K562 (cell line): ENCODE measurements at regions not wholly inside any gene's neighbourhood (a gene's known extent, or its start where the extent isn't known, plus 50 kb on each side); places are given as distances from the start of the nearest gene placed in this dataset.

Experiments
- ATAC-seq: fragments of 200-7000 bp; cut with Tn5 transposase; 3 replicates; pipeline ENCODE4 v1.9.1; 2020; ENCODE audit warnings: moderate library complexity
- BruUV-seq: library from RNA; stranded (reverse); fragments of 400-500 nt; replicated peaks from 2 replicates; lab custom pipeline; 2021; lab: Mats Ljungman, UMichigan
- CTCF ChIA-PET: fragments of 300-600 bp; formaldehyde crosslinking; extraction: SDS; loops from one replicate; lab custom pipeline; 2021; ENCODE audit warnings: low intra/inter-chr PET ratio; lab: Yijun Ruan, JAX
- POLR2A ChIA-PET: fragments of 300-600, 350-650 bp; sonication (Branson Sonifier 250); formaldehyde crosslinking; extraction: SDS; loops from one replicate; lab custom pipeline; 2021; ENCODE audit warnings: antibody characterized with exemption, inconsistent platforms; lab: Yijun Ruan, JAX
- DNase-seq, 4 experiments: peaks; one replicate each; pipeline versions ENCODE4 v3.0.0 to v3.0.0-alpha.2; 2011 to 2018; ENCODE audit warnings: low spot score in 3 of 4, mixed read lengths in 3 of 4; ENCODE audit errors: extremely low read depth in 1 of 4
- FAIRE-seq: peaks from 2 replicates; lab custom pipeline; 2011; peaks lifted over from hg19 to GRCh38; lab: Jason Lieb, UNC
- H2AFZ ChIP-seq: 2 replicates; pipeline ENCODE4 v1.6.0; 2011; ENCODE audit warnings: low read depth, low read length, control low read depth, inconsistent platforms
- H3K27ac ChIP-seq: fragments of 200-600 bp; 3 replicates; pipeline ENCODE4 v1.8.0; 2011; ENCODE audit warnings: low read depth, mild to moderate bottlenecking, control low read depth, inconsistent platforms, low read length, moderate library complexity, mixed read lengths; ENCODE audit errors: extremely low read depth
- H3K27me3 ChIP-seq, 2 experiments: fragments of 300-600 bp in 1 of 2; 2 replicates in 1 of 2; 3 replicates in 1 of 2; pipeline versions ENCODE4 v1.6.0 to v1.8.0; 2011; ENCODE audit warnings: inconsistent platforms in 2 of 2, low read length in 2 of 2, mild to moderate bottlenecking in 1 of 2, mixed read lengths in 1 of 2, moderate library complexity in 1 of 2; ENCODE audit not compliant: control insufficient read depth in 2 of 2, insufficient read depth in 2 of 2
- H3K36me3 ChIP-seq: fragments of 300-600 bp; 3 replicates; pipeline ENCODE4 v1.8.0; 2011; ENCODE audit warnings: mild to moderate bottlenecking, low read length, inconsistent platforms; ENCODE audit not compliant: control insufficient read depth, insufficient read depth
- H3K4me1 ChIP-seq, 2 experiments: fragments of 200-600 bp in 1 of 2; replicated peaks in 1 of 2; 2 replicates in 1 of 2; 3 replicates in 1 of 2; pipeline versions ENCODE4 v1.5.1 to v1.8.0; 2011; ENCODE audit warnings: inconsistent platforms in 2 of 2, low read length in 2 of 2, mild to moderate bottlenecking in 1 of 2, mixed read lengths in 1 of 2, moderate library complexity in 1 of 2; ENCODE audit not compliant: control insufficient read depth in 2 of 2, insufficient read depth in 2 of 2
- H3K4me2 ChIP-seq: 2 replicates; pipeline ENCODE4 v1.6.1; 2011; ENCODE audit warnings: low read length, control low read depth, inconsistent platforms, mixed read lengths; ENCODE audit not compliant: insufficient read depth
- H3K4me3 ChIP-seq: fragments of 200-600 bp; sonication (generic), shearing (Covaris generic); 2 replicates; pipeline ENCODE4 v1.5.1; 2016; ENCODE audit warnings: control low read depth, inconsistent platforms
- H3K79me2 ChIP-seq: fragments of 200-600 bp; 3 replicates; pipeline ENCODE4 v1.8.0; 2011; ENCODE audit warnings: low read length, inconsistent platforms; ENCODE audit not compliant: control insufficient read depth, insufficient read depth
- H3K9ac ChIP-seq, 2 experiments: 2 replicates each; pipeline versions ENCODE4 v1.6.0 to v1.6.1; 2011; ENCODE audit warnings: low read depth in 2 of 2, low read length in 2 of 2, control low read depth in 1 of 2, inconsistent platforms in 1 of 2, mild to moderate bottlenecking in 1 of 2, mixed read lengths in 1 of 2; ENCODE audit not compliant: insufficient read depth in 1 of 2
- H3K9me1 ChIP-seq: one replicate; pipeline ENCODE4 v1.6.0; 2011; ENCODE audit warnings: inconsistent platforms, mild to moderate bottlenecking, low read length, moderate library complexity; ENCODE audit not compliant: control insufficient read depth, insufficient read depth
- H3K9me3 ChIP-seq: replicated peaks from 2 replicates; pipeline ENCODE4 v1.5.1; 2011; ENCODE audit warnings: low read depth, low read length, inconsistent platforms; ENCODE audit not compliant: control insufficient read depth, insufficient read depth
- H4K20me1 ChIP-seq: replicated peaks from 2 replicates; pipeline ENCODE4 v1.6.1; 2011; ENCODE audit warnings: low read length, inconsistent platforms, mixed read lengths; ENCODE audit not compliant: control insufficient read depth, insufficient read depth
- ARNT ChIP-seq, 2 experiments: fragments of 450-650 bp; IDR thresholded peaks; 2 replicates each; pipeline ENCODE4 v1.6.1; 2016; ENCODE audit warnings: mild to moderate bottlenecking in 1 of 2
- CSDE1 ChIP-seq, 2 experiments: fragments of 450-650 bp; IDR thresholded peaks; 2 replicates each; pipeline ENCODE4 v1.6.1; 2016; ENCODE audit warnings: mild to moderate bottlenecking in 1 of 2
- E2F4 ChIP-seq: sonication (generic); formaldehyde crosslinking; IDR thresholded peaks from 2 replicates; pipeline ENCODE4 v1.8.0; 2022; ENCODE audit warnings: mild to moderate bottlenecking, low read depth, missing genetic modification reagents
- FIP1L1 ChIP-seq: fragments of 200-400 bp; formaldehyde crosslinking; IDR thresholded peaks from 2 replicates; pipeline ENCODE4 v1.6.1; 2018; ENCODE audit warnings: mild to moderate bottlenecking, low read depth, low read length; ENCODE audit not compliant: poor library complexity, severe bottlenecking
- KLF1 ChIP-seq: fragments of 450-650 bp; IDR thresholded peaks from 2 replicates; pipeline ENCODE4 v1.6.1; 2016; ENCODE audit warnings: missing genetic modification characterization, missing compliant biosample characterization
- NCOA1 ChIP-seq: fragments of 450-650 bp; IDR thresholded peaks from 2 replicates; pipeline ENCODE4 v1.6.1; 2016; ENCODE audit warnings: low read depth
- NELFE ChIP-seq: IDR thresholded peaks from 2 replicates; pipeline ENCODE4 v1.6.1; 2011; ENCODE audit warnings: mild to moderate bottlenecking; ENCODE audit not compliant: insufficient read depth, insufficient read length
- POLR2B ChIP-seq: fragments of 450-650 bp; IDR thresholded peaks from 2 replicates; pipeline ENCODE4 v1.6.1; 2018; ENCODE audit warnings: low read depth; ENCODE audit not compliant: partially characterized antibody
- SLC30A9 ChIP-seq: fragments of 250-450 bp; sonication (Bioruptor Pico); IDR thresholded peaks from 2 replicates; pipeline ENCODE4 v1.8.0; 2022; ENCODE audit warnings: mild to moderate bottlenecking, moderate library complexity
- SMARCB1 ChIP-seq: IDR thresholded peaks from 2 replicates; pipeline ENCODE4 v1.6.1; 2011; ENCODE audit warnings: improper control_type of control experiment, low read depth; ENCODE audit not compliant: insufficient read length
- SRSF7 ChIP-seq: fragments of 200-400 bp; formaldehyde crosslinking; optimal IDR thresholded peaks from 2 replicates; pipeline ENCODE3; 2017; ENCODE audit warnings: mild to moderate bottlenecking, low read depth, low read length
- THRA ChIP-seq: fragments of 450-650 bp; IDR thresholded peaks from 2 replicates; pipeline ENCODE4 v1.6.1; 2017; ENCODE audit warnings: mild to moderate bottlenecking, moderate library complexity
- WGBS: fragments of 100-300 bp; shearing (Covaris generic); methylation state at CpG from one replicate; pipeline ENCODE4 v1.1.6; 2016; ENCODE audit warnings: low coverage, mixed read lengths; ENCODE audit not compliant: insufficient coverage; ENCODE audit errors: missing lambda C conversion rate; 5-methylcytosine and 5-hydroxymethylcytosine counted together
- in situ Hi-C: fragments of 300-500 bp; cut with MboI; formaldehyde crosslinking; loops from 4 replicates; pipeline ENCODE4 v1.15.0; 2018; ENCODE audit warnings: inconsistent platforms, mixed read lengths
- intact Hi-C: fragments of 100-400 bp; cut with micrococcal nuclease; formaldehyde crosslinking; loops from 2 replicates; pipeline ENCODE4 v1.14.2; 2022

GRCh38 chr16:74146643-74147042 is 150.0 kb upstream of the PSMD7 start:
- TF ChIP-seq NCOA1: no peak
- in situ Hi-C loops: no loop called here

GRCh38 chr16:74143171-74143570 is 153.4 kb upstream of the PSMD7 start:
- no peaks in the 10 kb centered on the region for H3K9me1 ChIP-seq
- no peak overlapping the region for H3K4me2 ChIP-seq
- FAIRE-seq: no peak
- no peak overlapping the region for H3K9ac ChIP-seq
- no peaks in the 10 kb centered on the region for H3K36me3 ChIP-seq
- H3K4me3 ChIP-seq: no peak overlapping the region
- intact Hi-C loops: no loop called here
- ATAC-seq: no peak
- no peaks in the 10 kb centered on the region for H3K27me3 ChIP-seq
- H3K27ac ChIP-seq: no peak overlapping the region
- ChIA-PET CTCF (no interaction called here), POLR2A (no interaction called here)
- no peaks in the 10 kb centered on the region for H3K79me2 ChIP-seq
- TF ChIP-seq SLC30A9 (CRISPR knock-in tag): no peak
- no peak for TF ChIP-seq CSDE1 (IDR thresholded peaks at IDR 0.05)
- TF ChIP-seq FIP1L1: no peak
- no peak for TF ChIP-seq POLR2B
- no peak for TF ChIP-seq E2F4
- TF ChIP-seq KLF1 (tag): no peak
- no peak for TF ChIP-seq SMARCB1
- no peak for TF ChIP-seq THRA
- no peak for TF ChIP-seq SRSF7
- no peak for TF ChIP-seq NELFE
- no peak for TF ChIP-seq ARNT (IDR thresholded peaks at IDR 0.05)
- TF ChIP-seq, all 486 proteins: peak for 0
- no peaks in the 10 kb centered on the region for H3K9me3 ChIP-seq
- no TSS peak for BruUV-seq
- 2% methylated on average over 3 of the region's 3 CpGs for WGBS
- no peak overlapping the region for H2AFZ ChIP-seq
- H3K4me1 ChIP-seq: no peaks in the 10 kb centered on the region
- in situ Hi-C loops: no loop called here
- DNase-seq: no peak
- H4K20me1 ChIP-seq: no peaks in the 10 kb centered on the region

More at GRCh38 chr16:74146643-74147042, 150.0 kb upstream of the PSMD7 start:
- no peak overlapping the region for H3K9ac ChIP-seq
- WGBS: 3% methylated on average over 2 of the region's 2 CpGs
- H3K4me3 ChIP-seq: no peak overlapping the region
- no peaks in the 10 kb centered on the region for H4K20me1 ChIP-seq
- no peak overlapping the region for H3K27ac ChIP-seq
- no peaks in the 10 kb centered on the region for H3K9me3 ChIP-seq
- CTCF ChIA-PET: no interaction called here
- no TSS peak for BruUV-seq
- no peaks in the 10 kb centered on the region for H3K79me2 ChIP-seq
- no peaks in the 10 kb centered on the region for H3K4me1 ChIP-seq
- POLR2A ChIA-PET: no interaction called here
- ATAC-seq (no peak), DNase-seq (no peak), FAIRE-seq (no peak)
- H3K9me1 ChIP-seq: no peaks in the 10 kb centered on the region
- H3K4me2 ChIP-seq: no peak overlapping the region
- no peak overlapping the region for H2AFZ ChIP-seq
- H3K36me3 ChIP-seq: no peaks in the 10 kb centered on the region
- intact Hi-C loops: no loop called here
- no peaks in the 10 kb centered on the region for H3K27me3 ChIP-seq
